ENCODE measurements at regions not wholly inside any gene's neighbourhood (a gene's known extent, or its start where the extent isn't known, plus 50 kb on each side); places are given as distances from the start of the nearest gene placed in this dataset.

- no peak for TF ChIP-seq CTCF (IDR thresholded peaks at IDR 0.05; ENCODE audit: low read depth, low read length, missing control alignments)
- in situ Hi-C loops (cut with HindIII; ENCODE audit: low sequenced_read_pairs): no loop called here
- no peak for DNase-seq (ENCODE audit: low read depth)
- no peak overlapping the region for H3K4me3 ChIP-seq (ENCODE audit: low read depth, low read length)
Measured at GRCh38 chr3:161915418-161915750, 418.8 kb downstream of the OTOL1 start.

GRCh38 chr3:161920196-161920595, 423.6 kb downstream of the OTOL1 start:
- in situ Hi-C loops (cut with HindIII; ENCODE audit: low sequenced_read_pairs): no loop called here
- no peak for DNase-seq (ENCODE audit: low read depth)
- no peak overlapping the region for H3K4me3 ChIP-seq (ENCODE audit: low read depth, low read length)
- TF ChIP-seq CTCF (IDR thresholded peaks at IDR 0.05; ENCODE audit: low read depth, low read length, missing control alignments): no peak

GRCh38 chr3:161925749-161926360, 429.2 kb downstream of the OTOL1 start:
- DNase-seq (ENCODE audit: low read depth): no peak
- H3K4me3 ChIP-seq (ENCODE audit: low read depth, low read length): no peak overlapping the region
- in situ Hi-C loops (cut with HindIII; ENCODE audit: low sequenced_read_pairs): no loop called here
- TF ChIP-seq CTCF (IDR thresholded peaks at IDR 0.05; ENCODE audit: low read depth, low read length, missing control alignments): no peak

- DNase-seq (ENCODE audit: low read depth): no peak
- no peak for TF ChIP-seq CTCF (IDR thresholded peaks at IDR 0.05; ENCODE audit: low read depth, low read length, missing control alignments)
- in situ Hi-C loops (cut with HindIII; ENCODE audit: low sequenced_read_pairs): no loop called here
- no peak overlapping the region for H3K4me3 ChIP-seq (ENCODE audit: low read depth, low read length)
Measured at GRCh38 chr3:161927131-161927530, 430.5 kb downstream of the OTOL1 start.

- no peak overlapping the region for H3K4me3 ChIP-seq (ENCODE audit: low read depth, low read length)
- no peak for DNase-seq (ENCODE audit: low read depth)
- TF ChIP-seq CTCF (IDR thresholded peaks at IDR 0.05; ENCODE audit: low read depth, low read length, missing control alignments): no peak
- in situ Hi-C loops (cut with HindIII; ENCODE audit: low sequenced_read_pairs): no loop called here
Measured at GRCh38 chr3:161939918-161940620, 443.5 kb downstream of the OTOL1 start.

GRCh38 chr3:161940621-161940965, 444.0 kb downstream of the OTOL1 start:
- no peak for DNase-seq (ENCODE audit: low read depth)
- in situ Hi-C loops (cut with HindIII; ENCODE audit: low sequenced_read_pairs): no loop called here
- TF ChIP-seq CTCF (IDR thresholded peaks at IDR 0.05; ENCODE audit: low read depth, low read length, missing control alignments): no peak
- no peak overlapping the region for H3K4me3 ChIP-seq (ENCODE audit: low read depth, low read length)
